DND-41 (cell line): ENCODE measurements at regions not wholly inside any gene's neighbourhood (a gene's known extent, or its start where the extent isn't known, plus 50 kb on each side); places are given as distances from the start of the nearest gene placed in this dataset.
"Not testable (repeated sequence)": the region's sequence is repeated elsewhere in the genome, so short reads cannot be mapped to it uniquely, and the experiment has no call there.

ENCODE experiments used
- ATAC-seq: fragments of 200-7000 bp; cut with Tn5 transposase; 3 replicates; pipeline ENCODE4 v1.9.1; 2021; ENCODE audit warnings: low read depth; ENCODE audit not compliant: insufficient read depth
- DNase-seq: peaks from one replicate; pipeline ENCODE4 v3.0.0-alpha.2; 2020
- H2AFZ ChIP-seq: 2 replicates; pipeline ENCODE4 v1.6.0; 2012; ENCODE audit warnings: low read depth, low read length
- H3K27ac ChIP-seq: 2 replicates; pipeline ENCODE4 v1.5.1; 2012; ENCODE audit warnings: low read length, inconsistent platforms
- H3K27me3 ChIP-seq: fragments of 200-600 bp; sonication (generic); 2 replicates; pipeline ENCODE4 v1.6.0; 2012; ENCODE audit warnings: low read length, mild to moderate bottlenecking, inconsistent platforms; ENCODE audit not compliant: insufficient read depth, poor library complexity
- H3K36me3 ChIP-seq: 2 replicates; pipeline ENCODE4 v1.5.1; 2012; ENCODE audit warnings: low read length, inconsistent platforms; ENCODE audit not compliant: insufficient read depth
- H3K4me1 ChIP-seq: 2 replicates; pipeline ENCODE4 v1.5.1; 2012; ENCODE audit warnings: mild to moderate bottlenecking, low read length; ENCODE audit not compliant: insufficient read depth
- H3K4me2 ChIP-seq: 2 replicates; pipeline ENCODE4 v1.6.0; 2012; ENCODE audit warnings: mild to moderate bottlenecking, moderate library complexity, low read length, inconsistent platforms; ENCODE audit not compliant: insufficient read depth
- H3K4me3 ChIP-seq, 2 experiments: fragments of 200-600 bp in 1 of 2; shearing (Covaris generic) in 1 of 2; 2 replicates each; pipeline ENCODE4 v1.5.1; 2012 to 2016; ENCODE audit warnings: inconsistent platforms in 2 of 2, low read length in 2 of 2, mild to moderate bottlenecking in 2 of 2, low read depth in 1 of 2, moderate library complexity in 1 of 2
- H3K79me2 ChIP-seq: 2 replicates; pipeline ENCODE4 v1.6.0; 2012; ENCODE audit warnings: low read length, inconsistent platforms; ENCODE audit not compliant: insufficient read depth
- H3K9ac ChIP-seq: 2 replicates; pipeline ENCODE4 v1.6.0; 2012; ENCODE audit warnings: low read depth, mild to moderate bottlenecking, inconsistent platforms, low read length, moderate library complexity
- H3K9me3 ChIP-seq: 2 replicates; pipeline ENCODE4 v1.5.1; 2012; ENCODE audit warnings: low read length, moderate library complexity, mild to moderate bottlenecking, inconsistent platforms; ENCODE audit not compliant: insufficient read depth, severe bottlenecking
- H4K20me1 ChIP-seq: 2 replicates; pipeline ENCODE4 v1.6.0; 2012; ENCODE audit warnings: low read length; ENCODE audit not compliant: insufficient read depth
- CTCF ChIP-seq: IDR thresholded peaks from 2 replicates; pipeline ENCODE4 v1.5.1; 2012; ENCODE audit warnings: borderline replicate concordance, low read length, moderate library complexity, mild to moderate bottlenecking; ENCODE audit not compliant: poor library complexity, severe bottlenecking; ENCODE audit errors: extremely low read depth
- EZH2 ChIP-seq: IDR thresholded peaks from 3 replicates; pipeline ENCODE4 v1.6.1; 2012; ENCODE audit warnings: borderline replicate concordance, low read depth, mild to moderate bottlenecking, moderate library complexity, low read length, inconsistent platforms; ENCODE audit not compliant: severe bottlenecking

DNA sequence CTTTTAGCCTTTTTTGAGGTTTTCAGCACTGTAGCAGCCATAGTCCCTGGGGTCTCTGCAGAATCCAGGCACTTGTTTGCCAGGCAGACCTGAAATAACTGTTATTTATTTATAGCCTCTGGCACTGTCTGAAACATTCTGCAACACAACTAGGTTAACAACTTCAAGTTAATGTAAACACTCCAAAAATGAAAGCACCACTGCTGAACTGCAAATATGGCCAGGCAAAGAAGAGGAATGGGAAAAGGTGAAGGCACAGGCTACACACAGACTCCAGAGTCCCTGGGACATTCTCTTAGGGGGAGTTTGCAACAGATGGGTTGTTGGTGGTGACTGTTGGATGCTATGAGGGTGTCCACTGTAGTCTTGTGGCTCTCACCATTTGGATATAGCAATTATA is 369.0 kb downstream of the MAT2B start:
- Histone ChIP-seq H3K36me3 (no peaks in the 10 kb centered on the region), H3K27me3 (no peaks in the 10 kb centered on the region), H3K79me2 (no peaks in the 10 kb centered on the region), H3K4me3 (no peak overlapping the region), H4K20me1 (no peaks in the 10 kb centered on the region), H2AFZ (no peak overlapping the region), H3K4me1 (no peaks in the 10 kb centered on the region), H3K4me2 (no peak overlapping the region), H3K27ac (no peak overlapping the region), H3K9ac (no peak overlapping the region), H3K9me3 (no peaks in the 10 kb centered on the region)
- TF ChIP-seq CTCF (no peak), EZH2 (no peak)
- ATAC-seq = no peak
- no peak for DNase-seq

DNA sequence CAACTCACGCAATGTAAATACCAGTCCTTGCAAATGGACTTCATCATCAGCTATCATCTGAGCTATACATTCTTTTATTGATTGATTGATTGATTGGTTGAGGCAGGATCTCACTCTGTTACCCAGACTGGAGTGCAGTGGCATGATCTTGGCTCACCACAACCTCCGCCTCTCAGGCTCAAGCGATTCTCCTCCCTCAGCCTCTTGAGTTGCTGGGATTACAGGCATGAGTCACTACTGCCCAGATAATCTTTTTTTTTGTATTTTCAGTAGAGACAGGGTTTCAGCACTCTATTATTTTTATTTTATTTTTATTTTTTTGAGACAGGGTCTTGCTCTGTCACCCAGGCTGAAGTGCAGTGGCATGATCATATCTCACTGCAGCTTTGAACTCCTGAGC is 369.5 kb downstream of the MAT2B start:
- not testable (repeated sequence) for H3K27me3 ChIP-seq, H3K4me3 ChIP-seq, H3K36me3 ChIP-seq, H3K79me2 ChIP-seq, H3K4me1 ChIP-seq, H3K4me2 ChIP-seq, H4K20me1 ChIP-seq, H3K27ac ChIP-seq, ATAC-seq, DNase-seq, H3K9ac ChIP-seq, H2AFZ ChIP-seq, H3K9me3 ChIP-seq

DNA sequence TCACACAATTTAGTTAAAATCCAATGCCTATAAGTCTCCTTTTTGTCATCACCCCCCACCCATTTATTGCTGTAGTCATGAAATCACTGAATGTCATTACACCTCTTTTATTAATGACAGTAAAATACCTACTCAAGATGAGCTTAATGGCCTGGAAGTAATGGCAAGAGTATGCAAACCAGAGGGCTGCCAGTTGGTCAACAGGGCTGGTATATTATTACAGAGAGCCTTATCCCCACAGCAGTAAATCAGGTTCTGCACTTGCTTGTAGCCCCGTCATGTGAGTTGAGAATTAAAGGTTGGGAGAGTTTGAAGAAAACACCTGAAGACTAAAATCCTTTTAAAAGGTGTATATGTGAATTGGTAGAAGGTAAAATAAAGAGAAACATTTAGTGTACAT is 372.4 kb downstream of the MAT2B start:
- no peak overlapping the region for H3K9ac ChIP-seq

DNA sequence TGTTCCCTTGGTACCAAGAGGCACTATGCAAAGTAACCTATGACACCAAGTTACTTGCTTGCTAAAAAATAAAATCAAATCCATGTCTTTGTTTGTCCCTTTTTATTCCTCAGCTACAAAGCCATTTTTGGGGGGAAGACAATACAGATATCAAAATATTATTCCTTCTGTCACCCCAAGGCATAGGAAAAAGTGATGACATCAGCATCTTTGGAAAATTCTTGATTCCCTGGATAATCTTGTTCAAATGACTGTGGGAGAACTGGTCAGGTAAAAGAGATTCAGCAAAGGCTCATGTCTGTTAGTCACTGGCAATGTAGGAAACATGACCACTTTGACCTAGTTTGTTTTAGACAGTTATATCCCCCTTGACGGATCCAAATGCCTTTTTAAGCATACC is 373.1 kb downstream of the MAT2B start:
- no peaks in the 10 kb centered on the region for H4K20me1 ChIP-seq
- TF ChIP-seq CTCF (no peak), EZH2 (no peak)
- H3K36me3 ChIP-seq = no peaks in the 10 kb centered on the region
- no peaks in the 10 kb centered on the region for H3K27me3 ChIP-seq
- no peaks in the 10 kb centered on the region for H3K4me1 ChIP-seq
- H3K4me2 ChIP-seq = no peak overlapping the region
- no peak overlapping the region for H2AFZ ChIP-seq
- no peaks in the 10 kb centered on the region for H3K79me2 ChIP-seq
- DNase-seq = no peak
- no peaks in the 10 kb centered on the region for H3K9me3 ChIP-seq
- no peak overlapping the region for H3K27ac ChIP-seq
- no peak for ATAC-seq
- H3K9ac ChIP-seq = no peak overlapping the region
- no peak overlapping the region for H3K4me3 ChIP-seq

More for the DNA sequence above, 372.4 kb downstream of the MAT2B start:
- ATAC-seq (no peak), DNase-seq (no peak)
- Histone ChIP-seq H3K4me3 (no peak overlapping the region), H3K36me3 (no peaks in the 10 kb centered on the region), H3K27ac (no peak overlapping the region), H3K4me2 (no peak overlapping the region), H2AFZ (no peak overlapping the region), H4K20me1 (no peaks in the 10 kb centered on the region), H3K27me3 (no peaks in the 10 kb centered on the region), H3K79me2 (no peaks in the 10 kb centered on the region), H3K9me3 (no peaks in the 10 kb centered on the region), H3K4me1 (no peaks in the 10 kb centered on the region)
- TF ChIP-seq EZH2 = no peak
- no peak for TF ChIP-seq CTCF
